ENCODE measurements at regions not wholly inside any gene's neighbourhood (a gene's known extent, or its start where the extent isn't known, plus 50 kb on each side); places are given as distances from the start of the nearest gene placed in this dataset.

DNA sequence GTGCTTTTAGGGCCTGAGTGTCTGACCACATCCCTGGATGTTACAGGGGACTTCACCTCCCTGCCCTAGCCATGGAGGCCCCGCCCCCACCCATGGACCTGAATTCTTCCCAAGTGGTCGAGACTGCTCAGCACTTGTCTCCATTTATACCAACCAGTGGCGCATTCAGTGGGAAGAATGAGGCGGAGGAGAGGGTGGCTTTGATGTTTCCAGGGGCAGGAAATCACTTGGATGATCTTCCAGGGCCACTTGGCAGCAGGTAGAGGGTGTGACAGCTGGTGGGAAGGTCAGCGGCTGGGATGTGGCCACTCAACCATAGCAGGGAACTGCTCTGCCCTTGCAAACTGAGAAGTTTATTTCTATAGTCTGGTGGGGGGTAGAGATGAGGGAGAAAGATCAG lies 155.1 kb upstream of the BLID start:
- peak; percentile 93 for TF ChIP-seq NFIC (IDR thresholded peaks at IDR 0.05)
- TF ChIP-seq YY1 (IDR thresholded peaks at IDR 0.05; ENCODE audit: low read depth) = 0 out of 2 replicates have a peak, but pooled peaks have one; percentile 13
- TF ChIP-seq TCF12 (IDR thresholded peaks at IDR 0.05; ENCODE audit: low read depth) = peak; percentile 96
- TF ChIP-seq CEBPB (IDR thresholded peaks at IDR 0.05) = no peak
- peak; percentile 75 for TF ChIP-seq TEAD4 (IDR thresholded peaks at IDR 0.05)
- TF ChIP-seq, protein P1, sequence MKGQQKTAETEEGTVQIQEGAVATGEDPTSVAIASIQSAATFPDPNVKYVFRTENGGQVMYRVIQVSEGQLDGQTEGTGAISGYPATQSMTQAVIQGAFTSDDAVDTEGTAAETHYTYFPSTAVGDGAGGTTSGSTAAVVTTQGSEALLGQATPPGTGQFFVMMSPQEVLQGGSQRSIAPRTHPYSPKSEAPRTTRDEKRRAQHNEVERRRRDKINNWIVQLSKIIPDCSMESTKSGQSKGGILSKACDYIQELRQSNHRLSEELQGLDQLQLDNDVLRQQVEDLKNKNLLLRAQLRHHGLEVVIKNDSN (IDR thresholded peaks at IDR 0.05) = no peak
- no peak for TF ChIP-seq EGR1 (IDR thresholded peaks at IDR 0.05)
- TF ChIP-seq EP300 (IDR thresholded peaks at IDR 0.05; ENCODE audit: borderline replicate concordance) = peak; percentile 95
- TF ChIP-seq TAF1 (IDR thresholded peaks at IDR 0.05; ENCODE audit: low read depth) = no peak
- TF ChIP-seq RAD21 (IDR thresholded peaks at IDR 0.05; ENCODE audit: low read depth) = peak; percentile 19; the same call in 1 of the 2 replicates
- TF ChIP-seq, protein P2, sequence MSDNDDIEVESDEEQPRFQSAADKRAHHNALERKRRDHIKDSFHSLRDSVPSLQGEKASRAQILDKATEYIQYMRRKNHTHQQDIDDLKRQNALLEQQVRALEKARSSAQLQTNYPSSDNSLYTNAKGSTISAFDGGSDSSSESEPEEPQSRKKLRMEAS (IDR thresholded peaks at IDR 0.05) = no peak; the same call in 1 of the 2 replicates
- TF ChIP-seq, protein P3, sequence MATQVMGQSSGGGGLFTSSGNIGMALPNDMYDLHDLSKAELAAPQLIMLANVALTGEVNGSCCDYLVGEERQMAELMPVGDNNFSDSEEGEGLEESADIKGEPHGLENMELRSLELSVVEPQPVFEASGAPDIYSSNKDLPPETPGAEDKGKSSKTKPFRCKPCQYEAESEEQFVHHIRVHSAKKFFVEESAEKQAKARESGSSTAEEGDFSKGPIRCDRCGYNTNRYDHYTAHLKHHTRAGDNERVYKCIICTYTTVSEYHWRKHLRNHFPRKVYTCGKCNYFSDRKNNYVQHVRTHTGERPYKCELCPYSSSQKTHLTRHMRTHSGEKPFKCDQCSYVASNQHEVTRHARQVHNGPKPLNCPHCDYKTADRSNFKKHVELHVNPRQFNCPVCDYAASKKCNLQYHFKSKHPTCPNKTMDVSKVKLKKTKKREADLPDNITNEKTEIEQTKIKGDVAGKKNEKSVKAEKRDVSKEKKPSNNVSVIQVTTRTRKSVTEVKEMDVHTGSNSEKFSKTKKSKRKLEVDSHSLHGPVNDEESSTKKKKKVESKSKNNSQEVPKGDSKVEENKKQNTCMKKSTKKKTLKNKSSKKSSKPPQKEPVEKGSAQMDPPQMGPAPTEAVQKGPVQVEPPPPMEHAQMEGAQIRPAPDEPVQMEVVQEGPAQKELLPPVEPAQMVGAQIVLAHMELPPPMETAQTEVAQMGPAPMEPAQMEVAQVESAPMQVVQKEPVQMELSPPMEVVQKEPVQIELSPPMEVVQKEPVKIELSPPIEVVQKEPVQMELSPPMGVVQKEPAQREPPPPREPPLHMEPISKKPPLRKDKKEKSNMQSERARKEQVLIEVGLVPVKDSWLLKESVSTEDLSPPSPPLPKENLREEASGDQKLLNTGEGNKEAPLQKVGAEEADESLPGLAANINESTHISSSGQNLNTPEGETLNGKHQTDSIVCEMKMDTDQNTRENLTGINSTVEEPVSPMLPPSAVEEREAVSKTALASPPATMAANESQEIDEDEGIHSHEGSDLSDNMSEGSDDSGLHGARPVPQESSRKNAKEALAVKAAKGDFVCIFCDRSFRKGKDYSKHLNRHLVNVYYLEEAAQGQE (IDR thresholded peaks at IDR 0.05; ENCODE audit: low read depth) = peak; percentile 25; the same call in 1 of the 2 replicates
- TF ChIP-seq FOXM1 (IDR thresholded peaks at IDR 0.05; ENCODE audit: borderline replicate concordance, low read depth) = peak; percentile 90
- no peak for TF ChIP-seq CREB1 (IDR thresholded peaks at IDR 0.05; ENCODE audit: low read depth)

DNA sequence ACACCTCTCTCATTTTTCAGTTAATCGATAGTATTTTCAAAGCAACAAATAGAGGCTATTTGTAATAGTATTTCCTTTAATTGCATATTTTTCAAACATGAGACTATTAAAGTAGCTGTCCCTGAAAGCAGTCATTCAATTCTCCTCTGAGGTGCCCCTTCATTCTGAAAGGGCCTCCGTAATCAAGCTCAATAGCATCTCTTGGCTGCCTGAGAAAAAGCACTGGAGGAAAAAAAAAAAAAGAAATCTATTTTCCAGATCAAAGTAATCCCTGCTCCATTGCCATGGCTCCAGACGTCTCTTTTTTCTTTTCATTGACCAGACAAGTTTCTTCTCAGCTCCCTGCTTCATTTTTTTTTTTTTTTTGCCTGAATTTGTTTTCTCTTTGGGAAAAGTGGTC lies 154.5 kb upstream of the BLID start:
- TF ChIP-seq CEBPB (IDR thresholded peaks at IDR 0.05) = no peak
- TF ChIP-seq FOXM1 (IDR thresholded peaks at IDR 0.05; ENCODE audit: borderline replicate concordance, low read depth) = no peak
- TF ChIP-seq ZBTB7A (IDR thresholded peaks at IDR 0.05; ENCODE audit: low read depth) = no peak
- TF ChIP-seq, protein P1 (IDR thresholded peaks at IDR 0.05) = no peak
- no peak for TF ChIP-seq RAD21 (IDR thresholded peaks at IDR 0.05; ENCODE audit: low read depth)
- TF ChIP-seq TCF12 (IDR thresholded peaks at IDR 0.05; ENCODE audit: low read depth) = no peak

DNA sequence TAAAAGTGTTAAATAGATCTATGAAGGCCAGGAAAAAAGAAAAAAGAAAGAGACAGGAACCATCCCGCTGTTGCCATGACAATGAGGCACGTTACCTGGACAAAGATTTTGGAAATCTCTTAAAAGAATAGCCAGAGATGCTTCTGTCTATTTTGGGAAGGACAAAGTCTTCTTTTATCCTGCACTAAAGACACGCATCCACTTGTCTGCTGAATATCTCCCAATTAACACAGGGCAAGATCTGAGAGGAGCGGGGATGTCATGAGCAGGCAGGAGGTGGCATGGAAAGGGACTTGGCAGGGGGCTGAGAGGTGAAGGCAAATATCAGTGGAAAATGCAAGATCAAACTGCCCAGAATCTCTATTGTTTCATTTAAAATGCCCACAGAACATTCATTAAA lies 153.8 kb upstream of the BLID start:
- TF ChIP-seq TAF1 (IDR thresholded peaks at IDR 0.05; ENCODE audit: low read depth) (no peak), EGR1 (IDR thresholded peaks at IDR 0.05) (no peak), YY1 (IDR thresholded peaks at IDR 0.05; ENCODE audit: low read depth) (no peak)

DNA sequence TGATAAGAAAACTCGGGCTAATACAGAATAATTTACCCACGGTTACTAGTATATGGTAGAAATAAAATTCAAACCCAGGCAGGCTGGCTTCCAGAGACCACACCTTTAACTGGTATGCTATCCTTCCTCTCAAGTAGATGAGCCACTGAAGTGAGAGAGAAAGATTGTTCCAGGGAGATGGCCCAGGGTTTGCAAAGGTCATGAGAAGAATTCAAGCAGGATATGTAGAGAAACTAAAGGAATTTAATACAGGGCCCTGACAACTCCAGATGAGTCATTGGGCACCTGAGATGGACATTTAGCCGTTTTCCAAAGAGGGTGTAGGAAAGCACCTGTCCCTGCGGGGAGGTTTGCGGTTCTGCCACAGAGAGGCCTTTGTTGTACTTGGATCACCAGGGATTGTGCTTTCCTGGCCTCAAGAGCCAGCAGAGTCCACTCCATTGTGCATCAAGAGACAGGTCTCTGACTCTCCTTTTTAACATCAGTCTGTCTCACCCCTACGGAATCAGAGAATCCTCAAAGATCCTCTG lies 152.7 kb upstream of the BLID start:
- TF ChIP-seq TCF12 (IDR thresholded peaks at IDR 0.05; ENCODE audit: low read depth) = peak; percentile 38; the same call in 1 of the 2 replicates
- TF ChIP-seq TAF1 (IDR thresholded peaks at IDR 0.05; ENCODE audit: low read depth) = no peak
- peak; percentile 11; the same call in 1 of the 2 replicates for TF ChIP-seq NFIC (IDR thresholded peaks at IDR 0.05)
- TF ChIP-seq EP300 (IDR thresholded peaks at IDR 0.05; ENCODE audit: borderline replicate concordance) = peak; percentile 56; the same call in 1 of the 2 replicates

DNA sequence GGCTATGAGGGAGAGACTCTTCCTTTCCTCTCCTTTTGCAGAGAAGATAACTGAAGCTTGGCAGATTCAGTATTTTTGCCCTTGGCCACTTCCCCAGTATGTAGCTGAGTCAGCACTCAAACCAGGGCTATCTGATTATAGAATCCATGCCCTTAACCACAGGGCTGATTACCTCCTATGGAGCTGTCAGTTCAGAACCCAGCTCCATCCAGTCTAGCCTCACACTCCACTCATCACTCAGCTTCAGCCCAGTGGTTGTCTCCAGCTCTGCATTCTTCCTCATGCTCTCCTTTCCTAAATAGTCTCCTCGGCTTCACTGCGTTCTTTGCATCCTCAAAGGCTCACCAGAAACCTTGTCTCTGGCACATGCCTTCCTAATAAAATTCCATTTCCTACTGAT lies 151.6 kb upstream of the BLID start:
- TF ChIP-seq TCF12 (IDR thresholded peaks at IDR 0.05; ENCODE audit: low read depth) = no peak
- TF ChIP-seq, protein P3 (IDR thresholded peaks at IDR 0.05; ENCODE audit: low read depth) = peak; percentile 40; the same call in 1 of the 2 replicates
- TF ChIP-seq, protein P1 (IDR thresholded peaks at IDR 0.05) = no peak

DNA sequence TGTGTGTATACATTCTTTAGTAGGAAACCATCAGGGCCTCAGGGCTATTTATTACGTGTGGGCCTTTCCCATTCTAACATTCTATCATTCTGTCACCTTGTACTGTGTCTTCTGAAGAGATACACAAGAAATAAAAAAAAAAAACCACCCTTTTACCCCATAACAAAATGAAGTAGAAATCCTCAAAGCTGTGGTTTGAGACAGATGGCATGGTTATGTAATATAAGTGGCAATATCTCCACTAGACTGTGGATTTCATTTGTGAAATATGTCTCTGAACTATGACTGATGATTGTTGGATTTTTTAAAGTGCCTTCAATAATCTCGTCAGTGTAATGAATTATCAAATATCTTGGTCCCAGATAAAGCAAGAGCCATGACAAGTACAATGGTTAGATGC lies 150.0 kb upstream of the BLID start:
- TF ChIP-seq, protein P2 (IDR thresholded peaks at IDR 0.05) = no peak
- TF ChIP-seq, protein P1 (IDR thresholded peaks at IDR 0.05) = no peak
- no peak for TF ChIP-seq FOXM1 (IDR thresholded peaks at IDR 0.05; ENCODE audit: borderline replicate concordance, low read depth)
- TF ChIP-seq EGR1 (IDR thresholded peaks at IDR 0.05) = no peak
- TF ChIP-seq, protein P3 (IDR thresholded peaks at IDR 0.05; ENCODE audit: low read depth) = no peak
- no peak for TF ChIP-seq CEBPB (IDR thresholded peaks at IDR 0.05)
- no peak for TF ChIP-seq TCF12 (IDR thresholded peaks at IDR 0.05; ENCODE audit: low read depth)
